GM19372 (cell line): ENCODE measurements at regions not wholly inside any gene's neighbourhood (a gene's known extent, or its start where the extent isn't known, plus 50 kb on each side); places are given as distances from the start of the nearest gene placed in this dataset.
A peak's percentile ranks its signal among the peaks of the same experiment; 100 is the strongest.

Source experiments
- ATAC-seq: cut with Tn5 transposase; IDR thresholded peaks from one replicate; pipeline ENCODE4 v1.9.1; 2021; ENCODE audit warnings: mild to moderate bottlenecking, low read depth, moderate library complexity; ENCODE audit not compliant: unreplicated experiment

DNA sequence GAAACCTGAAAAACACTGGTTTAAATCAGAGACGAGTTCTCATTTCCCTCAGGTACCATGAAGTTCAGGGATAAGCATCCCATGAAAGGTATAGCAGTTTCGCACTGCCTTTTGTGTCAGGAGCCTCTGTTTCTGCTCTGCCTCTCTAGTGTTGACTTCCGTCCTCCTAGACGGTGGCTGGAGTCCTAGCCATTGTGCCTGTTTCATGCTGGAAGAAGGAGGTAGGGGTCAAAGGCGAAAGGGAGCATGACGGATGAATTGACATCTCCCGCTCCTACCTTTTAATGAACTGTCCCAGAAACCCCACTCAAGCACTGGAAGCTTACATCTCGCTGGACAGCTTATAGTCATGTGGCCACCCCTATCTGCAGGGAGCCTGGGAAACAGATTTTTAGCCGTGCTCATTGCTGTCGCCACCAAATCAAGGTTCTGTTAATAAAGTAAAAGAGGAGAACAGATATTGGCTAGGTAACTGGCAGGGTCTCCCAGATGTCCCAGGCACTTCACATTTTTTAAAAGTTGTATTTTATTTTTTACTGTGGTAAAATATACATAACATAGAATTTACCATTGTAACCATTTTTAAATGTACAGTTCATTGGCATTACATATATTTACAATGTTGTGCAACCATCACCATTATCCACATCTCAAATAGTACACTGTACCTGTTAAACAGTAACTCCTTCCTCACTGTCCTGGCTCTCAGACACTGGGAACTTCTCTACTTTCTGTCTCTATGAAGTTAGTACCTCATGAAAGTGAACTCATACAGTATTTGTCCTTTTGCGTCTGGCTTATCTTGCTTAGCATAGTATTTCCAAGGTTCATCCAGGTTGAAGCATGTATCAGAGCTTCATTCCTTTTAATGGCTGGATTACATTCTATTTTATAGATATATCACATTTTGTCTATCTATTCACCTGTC, 55.0 kb upstream of the CTLA4 start:
- ATAC-seq, result no peak

DNA sequence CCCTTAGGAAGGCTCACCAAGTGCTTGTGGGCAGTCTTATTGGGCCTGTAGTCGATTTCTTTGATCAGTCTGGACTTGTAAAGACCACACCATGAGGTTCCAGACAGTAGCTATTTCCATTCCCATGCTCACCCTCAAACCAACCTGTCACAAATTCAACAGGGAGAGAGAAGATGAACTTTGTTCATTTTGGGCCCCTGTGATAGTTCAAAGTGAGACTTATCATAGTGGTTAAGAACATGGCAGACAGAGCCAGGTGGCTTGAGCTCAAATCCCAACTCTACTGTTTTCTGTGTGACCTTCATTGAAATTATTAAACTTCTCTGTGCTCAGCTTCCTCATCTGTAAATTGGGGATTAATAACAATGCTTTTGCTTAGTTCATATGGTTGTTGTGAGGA, 53.9 kb upstream of the CTLA4 start:
- no peak for ATAC-seq

DNA sequence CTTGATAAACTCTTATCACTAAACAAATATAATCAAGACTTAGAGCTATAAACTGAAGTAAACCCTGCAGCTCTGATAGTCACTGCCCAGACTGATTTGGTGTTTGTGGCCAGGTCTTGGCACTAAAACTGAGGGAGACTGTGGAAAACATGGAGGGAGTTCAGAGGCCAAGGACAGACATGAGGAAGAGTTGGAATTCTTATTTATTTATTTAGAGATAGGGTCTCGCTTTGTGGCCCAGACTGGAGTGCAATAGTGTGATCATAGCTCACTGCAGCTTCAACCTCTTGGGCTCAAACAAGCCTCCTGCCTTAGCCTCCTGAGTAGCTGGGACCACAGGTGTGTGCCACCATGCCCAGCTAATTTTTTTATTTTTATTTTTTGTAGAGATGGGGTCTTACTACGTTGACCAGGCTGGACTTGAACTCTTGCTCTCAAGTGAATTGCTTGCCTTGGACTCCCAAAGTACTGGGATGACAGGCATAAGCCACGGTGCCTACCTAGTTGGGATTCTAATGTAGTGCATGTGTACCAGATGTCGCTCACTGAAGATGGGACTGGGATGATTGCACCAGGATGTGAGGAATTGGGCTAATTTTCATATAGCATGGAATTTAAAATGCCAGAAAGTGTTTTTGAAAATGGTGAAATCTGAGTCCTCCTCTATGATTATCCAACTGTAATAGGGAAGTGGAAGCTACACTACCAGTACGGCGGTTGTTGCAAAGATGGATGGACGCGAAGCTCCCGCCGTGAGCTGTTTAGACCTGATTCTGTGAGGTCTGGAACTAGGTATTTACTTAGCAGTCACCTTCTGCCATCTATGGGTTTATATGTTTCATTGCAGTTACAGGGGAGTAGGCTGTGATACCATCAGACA, 52.7 kb upstream of the CTLA4 start:
- peak; percentile 80 for ATAC-seq

DNA sequence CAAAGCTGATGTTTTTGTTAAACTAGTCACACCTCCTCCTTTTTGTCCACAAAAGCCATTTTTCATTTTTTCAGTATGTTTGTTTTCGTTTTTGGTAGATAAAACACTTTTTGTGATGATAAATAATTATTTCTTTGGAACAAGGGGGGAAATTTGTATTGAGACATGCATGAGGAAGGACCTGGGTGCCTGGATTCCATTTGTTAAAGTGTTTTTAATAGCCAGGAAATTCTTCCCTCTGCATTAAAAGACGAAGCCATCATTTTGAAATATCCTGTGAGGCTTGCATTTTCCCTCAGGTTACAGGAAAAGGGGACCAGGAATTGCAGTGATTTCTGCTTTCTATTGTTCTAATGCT, 52.1 kb upstream of the CTLA4 start:
- ATAC-seq, result no peak

DNA sequence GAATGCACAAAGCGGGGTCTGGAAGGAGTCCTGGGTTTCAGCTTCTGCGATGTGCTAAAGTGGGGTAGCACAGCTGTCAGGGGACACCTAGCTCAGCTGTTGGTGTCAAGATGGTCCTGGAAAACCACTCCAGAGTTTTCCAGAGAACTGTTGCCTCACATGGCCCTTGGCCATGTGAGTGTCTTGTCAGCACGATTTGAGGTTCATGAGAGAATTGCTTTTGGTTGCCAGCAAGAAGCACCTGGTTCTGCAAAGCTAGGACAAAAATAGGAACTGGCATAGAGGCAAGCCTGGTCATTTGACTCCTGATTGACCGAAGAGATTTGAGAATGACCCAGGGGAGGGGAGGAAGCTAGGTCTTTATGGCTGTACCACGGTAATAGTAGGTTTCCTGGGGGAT, 50.4 kb upstream of the CTLA4 start:
- ATAC-seq, result no peak
